ENCODE measurements at regions not wholly inside any gene's neighbourhood (a gene's known extent, or its start where the extent isn't known, plus 50 kb on each side); places are given as distances from the start of the nearest gene placed in this dataset.

DNA sequence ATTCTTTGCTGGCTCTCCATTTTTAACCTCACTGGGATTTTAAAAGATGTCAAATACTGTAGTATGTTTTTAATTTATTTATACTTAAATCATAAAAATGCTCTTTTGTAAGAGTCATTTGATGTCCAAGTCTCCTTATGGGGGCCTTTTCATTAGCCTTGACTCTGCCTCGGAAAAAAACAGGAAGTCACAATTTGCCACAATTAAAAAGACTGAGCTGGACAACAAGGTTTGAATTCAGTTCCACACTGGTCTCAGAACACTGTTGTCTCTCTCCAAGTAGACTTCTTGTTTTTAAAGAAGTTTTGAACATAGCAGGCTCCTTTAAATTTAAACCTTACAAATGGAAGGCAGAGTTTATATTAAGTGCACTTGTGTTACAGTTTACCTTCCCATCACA lies 444.2 kb downstream of the ACTL7B start:
- TF ChIP-seq BCL11A (tag by site-specific recombination; IDR thresholded peaks at IDR 0.05; ENCODE audit: low read depth) (no peak), TCF7L2 (IDR thresholded peaks at IDR 0.05; ENCODE audit: borderline replicate concordance, low read depth, low read length) (no peak), ZNF24 (tag by site-specific recombination; IDR thresholded peaks at IDR 0.05) (no peak)
- TF ChIP-seq, protein P1, sequence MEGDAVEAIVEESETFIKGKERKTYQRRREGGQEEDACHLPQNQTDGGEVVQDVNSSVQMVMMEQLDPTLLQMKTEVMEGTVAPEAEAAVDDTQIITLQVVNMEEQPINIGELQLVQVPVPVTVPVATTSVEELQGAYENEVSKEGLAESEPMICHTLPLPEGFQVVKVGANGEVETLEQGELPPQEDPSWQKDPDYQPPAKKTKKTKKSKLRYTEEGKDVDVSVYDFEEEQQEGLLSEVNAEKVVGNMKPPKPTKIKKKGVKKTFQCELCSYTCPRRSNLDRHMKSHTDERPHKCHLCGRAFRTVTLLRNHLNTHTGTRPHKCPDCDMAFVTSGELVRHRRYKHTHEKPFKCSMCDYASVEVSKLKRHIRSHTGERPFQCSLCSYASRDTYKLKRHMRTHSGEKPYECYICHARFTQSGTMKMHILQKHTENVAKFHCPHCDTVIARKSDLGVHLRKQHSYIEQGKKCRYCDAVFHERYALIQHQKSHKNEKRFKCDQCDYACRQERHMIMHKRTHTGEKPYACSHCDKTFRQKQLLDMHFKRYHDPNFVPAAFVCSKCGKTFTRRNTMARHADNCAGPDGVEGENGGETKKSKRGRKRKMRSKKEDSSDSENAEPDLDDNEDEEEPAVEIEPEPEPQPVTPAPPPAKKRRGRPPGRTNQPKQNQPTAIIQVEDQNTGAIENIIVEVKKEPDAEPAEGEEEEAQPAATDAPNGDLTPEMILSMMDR (tag by site-specific recombination; IDR thresholded peaks at IDR 0.05): no peak
